HepG2 (cell line): ENCODE measurements at regions not wholly inside any gene's neighbourhood (a gene's known extent, or its start where the extent isn't known, plus 50 kb on each side); places are given as distances from the start of the nearest gene placed in this dataset.

Experiments
- GPBP1L1 ChIP-seq: sonication (generic); formaldehyde crosslinking; IDR thresholded peaks from 2 replicates; pipeline ENCODE4 v1.5.0; 2020; ENCODE audit warnings: mild to moderate bottlenecking, missing genetic modification reagents
- HDAC6 ChIP-seq: fragments of 200-600 bp; sonication (generic); IDR thresholded peaks from 2 replicates; pipeline ENCODE4 v1.7.0; 2017; ENCODE audit warnings: mild to moderate bottlenecking, antibody characterized with exemption, low read length, low read depth
- HOXD1 ChIP-seq: sonication (generic); formaldehyde crosslinking; IDR thresholded peaks from 2 replicates; pipeline ENCODE4 v1.5.0; 2020; ENCODE audit warnings: missing genetic modification reagents
- KAT8 ChIP-seq: IDR thresholded peaks from 2 replicates; pipeline ENCODE4 v1.6.1; 2016; ENCODE audit warnings: missing genetic modification reagents, missing compliant biosample characterization
- KLF9 ChIP-seq: IDR thresholded peaks from 2 replicates; pipeline ENCODE4 v1.6.1; 2016; ENCODE audit warnings: low read depth
- LCORL ChIP-seq, 2 experiments: fragments of 450-650 bp in 1 of 2; sonication (generic) in 1 of 2; formaldehyde crosslinking in 1 of 2; IDR thresholded peaks; 2 replicates each; pipeline versions ENCODE4 v1.5.0 to v1.6.1; 2017 to 2020; ENCODE audit warnings: antibody characterized with exemption in 1 of 2, missing genetic modification reagents in 1 of 2
- MTF1 ChIP-seq: sonication (generic); formaldehyde crosslinking; IDR thresholded peaks from 2 replicates; pipeline ENCODE4 v1.5.0; 2020; ENCODE audit warnings: missing genetic modification reagents
- MZF1 ChIP-seq: sonication (generic); formaldehyde crosslinking; IDR thresholded peaks from 2 replicates; pipeline ENCODE4 v1.8.1; 2023; ENCODE audit warnings: mild to moderate bottlenecking, missing genetic modification reagents, borderline replicate concordance
- PLSCR1 ChIP-seq: sonication (generic); formaldehyde crosslinking; IDR thresholded peaks from 2 replicates; pipeline ENCODE4 v1.5.0; 2020; ENCODE audit warnings: missing genetic modification reagents, mild to moderate bottlenecking, borderline replicate concordance
- PPARG ChIP-seq: conservative IDR thresholded peaks from 2 replicates; pipeline ENCODE4 v1.6.1; 2016; ENCODE audit warnings: missing biosample characterization, missing genetic modification reagents
- RARG ChIP-seq: sonication (generic); formaldehyde crosslinking; IDR thresholded peaks from 2 replicates; pipeline ENCODE4 v1.4.0; 2020; ENCODE audit warnings: low read depth, mild to moderate bottlenecking, missing genetic modification reagents
- RELA ChIP-seq: sonication (generic); formaldehyde crosslinking; IDR thresholded peaks from 2 replicates; pipeline ENCODE4 v1.4.0; 2020; ENCODE audit warnings: missing genetic modification reagents
- THYN1 ChIP-seq: sonication (generic); formaldehyde crosslinking; IDR thresholded peaks from 2 replicates; pipeline ENCODE4 v1.8.1; 2023; ENCODE audit warnings: low read depth, mild to moderate bottlenecking, moderate library complexity, missing genetic modification reagents, borderline replicate concordance
- ZBTB14 ChIP-seq: sonication (generic); formaldehyde crosslinking; IDR thresholded peaks from 2 replicates; pipeline ENCODE4 v1.4.0; 2020; ENCODE audit warnings: missing genetic modification reagents
- ZBTB20 ChIP-seq: sonication (generic); formaldehyde crosslinking; IDR thresholded peaks from 2 replicates; pipeline ENCODE4 v1.8.1; 2023; ENCODE audit warnings: missing genetic modification reagents, low read depth, mild to moderate bottlenecking, borderline replicate concordance
- ZNF263 ChIP-seq: sonication (generic); formaldehyde crosslinking; IDR thresholded peaks from 2 replicates; pipeline ENCODE4 v1.4.0; 2020; ENCODE audit warnings: missing genetic modification reagents
- ZUFSP ChIP-seq: sonication (generic); formaldehyde crosslinking; IDR thresholded peaks from 2 replicates; pipeline ENCODE4 v1.9.0; 2021; ENCODE audit warnings: missing genetic modification reagents, mild to moderate bottlenecking, borderline replicate concordance

- TF ChIP-seq ZUFSP (CRISPR knock-in tag) (no peak), PPARG (CRISPR knock-in tag) (peak; percentile 79), KAT8 (CRISPR knock-in tag) (no peak), GPBP1L1 (no peak), HOXD1 (CRISPR knock-in tag) (no peak), THYN1 (CRISPR knock-in tag) (no peak), MTF1 (CRISPR knock-in tag) (no peak), LCORL (IDR thresholded peaks at IDR 0.05) (no peak), LCORL (CRISPR knock-in tag; IDR thresholded peaks at IDR 0.05) (no peak), RELA (CRISPR knock-in tag) (no peak), HDAC6 (no peak), KLF9 (no peak), ZBTB14 (CRISPR knock-in tag) (no peak), ZBTB20 (CRISPR knock-in tag) (no peak), MZF1 (CRISPR knock-in tag) (no peak), ZNF263 (no peak), RARG (CRISPR knock-in tag) (no peak), PLSCR1 (CRISPR knock-in tag) (no peak)
Observed at GRCh38 chr4:123308667-123309066, 87.9 kb upstream of the SPRY1 start (continued).
